Ishikawa (cell line): ENCODE measurements at regions not wholly inside any gene's neighbourhood (a gene's known extent, or its start where the extent isn't known, plus 50 kb on each side); places are given as distances from the start of the nearest gene placed in this dataset.
A peak's percentile ranks its signal among the peaks of the same experiment; 100 is the strongest.

Experiments
- CEBPB ChIP-seq: IDR thresholded peaks from 2 replicates; pipeline ENCODE4 v1.6.1; 2012
- CREB1 ChIP-seq: IDR thresholded peaks from 2 replicates; pipeline ENCODE4 v1.6.1; 2012; ENCODE audit warnings: low read depth
- EGR1 ChIP-seq: IDR thresholded peaks from 2 replicates; pipeline ENCODE4 v1.6.1; 2012
- EP300 ChIP-seq: IDR thresholded peaks from 2 replicates; pipeline ENCODE4 v1.6.1; 2012; ENCODE audit warnings: borderline replicate concordance
- FOXM1 ChIP-seq: IDR thresholded peaks from 2 replicates; pipeline ENCODE4 v1.6.1; 2012; ENCODE audit warnings: low read depth, borderline replicate concordance
- MAX ChIP-seq: IDR thresholded peaks from 2 replicates; pipeline ENCODE4 v1.6.1; 2012
- NFIC ChIP-seq: IDR thresholded peaks from 2 replicates; pipeline ENCODE4 v1.6.1; 2012
- RAD21 ChIP-seq: IDR thresholded peaks from 2 replicates; pipeline ENCODE4 v1.6.1; 2012; ENCODE audit warnings: low read depth
- REST ChIP-seq: IDR thresholded peaks from 2 replicates; pipeline ENCODE4 v1.6.1; 2012; ENCODE audit warnings: low read depth, mild to moderate bottlenecking
- TAF1 ChIP-seq: IDR thresholded peaks from 2 replicates; pipeline ENCODE4 v1.6.1; 2012; ENCODE audit warnings: low read depth, mild to moderate bottlenecking
- TCF12 ChIP-seq: IDR thresholded peaks from 2 replicates; pipeline ENCODE4 v1.6.1; 2012; ENCODE audit warnings: low read depth
- TEAD4 ChIP-seq: IDR thresholded peaks from 2 replicates; pipeline ENCODE4 v1.6.1; 2012
- YY1 ChIP-seq: IDR thresholded peaks from 2 replicates; pipeline ENCODE4 v1.6.1; 2012; ENCODE audit warnings: low read depth
- ZBTB7A ChIP-seq: IDR thresholded peaks from 2 replicates; pipeline ENCODE4 v1.6.1; 2012; ENCODE audit warnings: low read depth
- TF ChIP-seq, protein P1 (sequence below): IDR thresholded peaks from 2 replicates; pipeline ENCODE4 v1.6.1; 2012

- peak; percentile 44; the same call in 1 of the 2 replicates for TF ChIP-seq YY1
- no peak for TF ChIP-seq REST
- TF ChIP-seq NFIC = no peak
- TF ChIP-seq TCF12 = no peak
- TF ChIP-seq, protein P1, sequence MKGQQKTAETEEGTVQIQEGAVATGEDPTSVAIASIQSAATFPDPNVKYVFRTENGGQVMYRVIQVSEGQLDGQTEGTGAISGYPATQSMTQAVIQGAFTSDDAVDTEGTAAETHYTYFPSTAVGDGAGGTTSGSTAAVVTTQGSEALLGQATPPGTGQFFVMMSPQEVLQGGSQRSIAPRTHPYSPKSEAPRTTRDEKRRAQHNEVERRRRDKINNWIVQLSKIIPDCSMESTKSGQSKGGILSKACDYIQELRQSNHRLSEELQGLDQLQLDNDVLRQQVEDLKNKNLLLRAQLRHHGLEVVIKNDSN = 0 out of 2 replicates have a peak, but pooled peaks have one; percentile 6
- TF ChIP-seq FOXM1 = no peak
- TF ChIP-seq ZBTB7A = no peak
- TF ChIP-seq CEBPB = no peak
- TF ChIP-seq TAF1 = no peak
- TF ChIP-seq CREB1 = no peak
- no peak for TF ChIP-seq EP300
Observed at GRCh38 chr18:26655525-26656430, 107.4 kb upstream of the KCTD1 start.

- TF ChIP-seq REST = no peak
- TF ChIP-seq, protein P1 = no peak
- TF ChIP-seq TAF1 = no peak
- TF ChIP-seq NFIC = no peak
- no peak for TF ChIP-seq TCF12
- no peak for TF ChIP-seq RAD21
- no peak for TF ChIP-seq ZBTB7A
- no peak for TF ChIP-seq MAX
- no peak for TF ChIP-seq EP300
- TF ChIP-seq FOXM1 = no peak
- no peak for TF ChIP-seq TEAD4
- no peak for TF ChIP-seq EGR1
- TF ChIP-seq CEBPB = no peak
Observed at GRCh38 chr18:26654616-26655524, 106.5 kb upstream of the KCTD1 start.

GRCh38 chr18:26653943-26654615, 105.7 kb upstream of the KCTD1 start:
- no peak for TF ChIP-seq TCF12
- no peak for TF ChIP-seq YY1
- TF ChIP-seq EGR1 = no peak
- no peak for TF ChIP-seq RAD21
- no peak for TF ChIP-seq NFIC
- no peak for TF ChIP-seq TAF1
- no peak for TF ChIP-seq EP300
- TF ChIP-seq MAX = no peak
- no peak for TF ChIP-seq CEBPB
- TF ChIP-seq, protein P1 = no peak
- TF ChIP-seq FOXM1 = no peak
- no peak for TF ChIP-seq REST
- TF ChIP-seq CREB1 = no peak
- no peak for TF ChIP-seq ZBTB7A
